ENCODE measurements at regions not wholly inside any gene's neighbourhood (a gene's known extent, or its start where the extent isn't known, plus 50 kb on each side); places are given as distances from the start of the nearest gene placed in this dataset.

GRCh38 chr20:51210084-51210483 lies 187.2 kb upstream of the KCNG1 start:
- TF ChIP-seq, protein P1, sequence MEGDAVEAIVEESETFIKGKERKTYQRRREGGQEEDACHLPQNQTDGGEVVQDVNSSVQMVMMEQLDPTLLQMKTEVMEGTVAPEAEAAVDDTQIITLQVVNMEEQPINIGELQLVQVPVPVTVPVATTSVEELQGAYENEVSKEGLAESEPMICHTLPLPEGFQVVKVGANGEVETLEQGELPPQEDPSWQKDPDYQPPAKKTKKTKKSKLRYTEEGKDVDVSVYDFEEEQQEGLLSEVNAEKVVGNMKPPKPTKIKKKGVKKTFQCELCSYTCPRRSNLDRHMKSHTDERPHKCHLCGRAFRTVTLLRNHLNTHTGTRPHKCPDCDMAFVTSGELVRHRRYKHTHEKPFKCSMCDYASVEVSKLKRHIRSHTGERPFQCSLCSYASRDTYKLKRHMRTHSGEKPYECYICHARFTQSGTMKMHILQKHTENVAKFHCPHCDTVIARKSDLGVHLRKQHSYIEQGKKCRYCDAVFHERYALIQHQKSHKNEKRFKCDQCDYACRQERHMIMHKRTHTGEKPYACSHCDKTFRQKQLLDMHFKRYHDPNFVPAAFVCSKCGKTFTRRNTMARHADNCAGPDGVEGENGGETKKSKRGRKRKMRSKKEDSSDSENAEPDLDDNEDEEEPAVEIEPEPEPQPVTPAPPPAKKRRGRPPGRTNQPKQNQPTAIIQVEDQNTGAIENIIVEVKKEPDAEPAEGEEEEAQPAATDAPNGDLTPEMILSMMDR (IDR thresholded peaks at IDR 0.05; ENCODE audit: control extremely low read depth, extremely low read depth, low read depth, missing control alignments), result no peak
- POLR2A ChIA-PET, result no interaction called here
- no peak for DNase-seq (ENCODE audit: extremely low spot score)
- CTCF ChIA-PET, result no interaction called here

- ChIA-PET POLR2A (no interaction called here), CTCF (no interaction called here)
- TF ChIP-seq, protein P1 (IDR thresholded peaks at IDR 0.05; ENCODE audit: control extremely low read depth, extremely low read depth, low read depth, missing control alignments), result no peak
- DNase-seq (ENCODE audit: extremely low spot score), result no peak
Observed at GRCh38 chr20:51208162-51208561, 185.3 kb upstream of the KCNG1 start.

DNA sequence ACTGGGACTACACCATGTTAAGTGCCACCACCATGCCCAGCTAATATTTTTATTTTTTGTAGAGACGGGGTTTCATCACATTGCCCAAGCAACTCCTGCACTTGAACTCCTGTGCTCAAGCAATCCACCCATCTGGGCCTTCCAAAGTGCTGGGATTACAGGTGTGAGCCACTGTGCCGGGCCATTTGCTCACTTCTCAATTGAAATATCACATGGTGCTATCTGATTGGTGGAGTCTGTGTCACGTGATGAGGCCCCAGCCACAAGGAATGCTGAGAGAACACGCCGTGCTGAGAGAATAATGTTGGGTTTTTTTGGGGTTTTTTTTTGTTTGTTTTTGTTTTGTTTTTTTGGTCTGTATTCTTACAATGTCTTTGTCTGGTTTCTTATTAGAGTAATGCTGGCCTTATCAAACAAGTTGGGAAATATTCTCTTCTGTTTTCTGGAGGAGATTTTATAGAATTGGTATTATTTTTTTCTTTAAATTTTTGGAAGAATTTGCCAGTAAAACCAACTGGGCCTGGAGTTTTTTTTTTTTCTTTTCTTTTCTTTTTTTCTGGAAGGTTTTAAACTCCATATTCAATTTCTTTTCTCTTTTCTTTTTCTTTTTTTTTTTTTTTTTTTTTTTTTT lies 183.2 kb upstream of the KCNG1 start:
- TF ChIP-seq, protein P1 (IDR thresholded peaks at IDR 0.05; ENCODE audit: control extremely low read depth, extremely low read depth, low read depth, missing control alignments), result no peak
- DNase-seq (ENCODE audit: extremely low spot score), result no peak
- ChIA-PET CTCF (interaction anchor here (1.6 kb wide), 1 partner anchor 15 kb away, joined by 4 read pairs; no protein-coding TSS in a partner anchor), POLR2A (no interaction called here)

DNA sequence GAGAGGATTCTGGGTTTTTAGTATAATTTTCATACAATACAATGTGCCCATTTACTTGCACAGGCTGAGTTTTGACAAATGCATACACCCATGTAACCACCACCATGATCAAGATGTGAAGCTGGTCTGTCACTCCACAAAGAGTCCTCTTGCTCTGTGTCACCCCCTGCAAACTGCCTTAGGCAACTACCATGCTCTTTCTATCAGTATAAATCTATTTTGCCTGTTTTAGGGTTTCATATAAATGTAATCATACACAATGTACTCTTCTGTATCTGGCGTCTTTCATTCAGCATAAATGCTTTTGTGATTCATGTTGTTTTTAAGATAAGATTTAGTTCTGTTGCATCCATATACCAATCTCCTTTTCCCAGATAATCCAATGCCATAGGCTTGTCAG lies 181.9 kb upstream of the KCNG1 start:
- ChIA-PET POLR2A (no interaction called here), CTCF (interaction anchor here (1.6 kb wide), 1 partner anchor 16 kb away, joined by 4 read pairs; no protein-coding TSS in a partner anchor)
- TF ChIP-seq, protein P1 (IDR thresholded peaks at IDR 0.05; ENCODE audit: control extremely low read depth, extremely low read depth, low read depth, missing control alignments), result no peak
- no peak for DNase-seq (ENCODE audit: extremely low spot score)

DNA sequence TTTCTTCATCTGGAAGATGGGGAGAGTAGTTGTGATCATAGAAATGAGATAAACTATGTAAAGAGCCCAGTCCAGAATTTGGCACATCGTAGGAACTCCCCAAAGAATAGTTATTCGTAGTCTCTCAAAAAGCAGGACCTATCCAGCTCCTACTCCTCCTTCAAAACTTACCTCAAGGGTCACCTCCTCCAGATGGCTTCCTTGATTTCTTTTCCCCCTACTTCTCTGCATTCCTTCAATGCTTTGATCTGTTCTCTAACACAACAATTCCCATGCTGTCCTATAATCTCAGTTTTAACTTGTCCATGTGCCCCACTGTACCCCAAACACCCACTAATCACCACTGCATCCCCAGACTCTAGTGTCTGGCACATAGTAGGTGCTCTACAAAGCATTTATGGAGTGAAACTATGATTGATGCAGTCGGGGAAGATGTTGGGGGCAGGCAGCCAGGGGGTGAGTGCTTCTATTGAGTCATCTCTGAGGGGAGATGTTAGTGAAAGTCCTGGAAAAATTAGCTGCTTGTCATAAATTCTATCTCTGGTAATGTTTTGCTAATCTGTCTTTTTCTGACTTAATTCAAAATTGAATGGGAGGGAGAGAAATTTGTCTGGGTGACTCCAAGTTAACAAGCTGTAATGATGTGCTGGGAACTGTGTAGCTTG lies 181.3 kb upstream of the KCNG1 start:
- POLR2A ChIA-PET, result no interaction called here
- TF ChIP-seq, protein P1 (IDR thresholded peaks at IDR 0.05; ENCODE audit: control extremely low read depth, extremely low read depth, low read depth, missing control alignments), result no peak
- CTCF ChIA-PET, result interaction anchor here (1.6 kb wide), 1 partner anchor 17 kb away, joined by 4 read pairs; no protein-coding TSS in a partner anchor
- DNase-seq (ENCODE audit: extremely low spot score), result no peak

- POLR2A ChIA-PET, result no interaction called here
- no peak for DNase-seq (ENCODE audit: extremely low spot score)
- CTCF ChIA-PET, result interaction anchor here (1.4 kb wide), 1 partner anchor 11 kb away, joined by 4 read pairs; no protein-coding TSS in a partner anchor
- TF ChIP-seq, protein P1 (IDR thresholded peaks at IDR 0.05; ENCODE audit: control extremely low read depth, extremely low read depth, low read depth, missing control alignments), result no peak
Observed at GRCh38 chr20:51202304-51202703, 179.4 kb upstream of the KCNG1 start.
